IPS-18c (cell line): ENCODE measurements at regions not wholly inside any gene's neighbourhood (a gene's known extent, or its start where the extent isn't known, plus 50 kb on each side); places are given as distances from the start of the nearest gene placed in this dataset.

Source experiments
- H3K4me3 ChIP-seq: 2 replicates; pipeline ENCODE4 v1.7.0; 2013; ENCODE audit warnings: low read depth, mild to moderate bottlenecking, low read length, moderate library complexity; ENCODE audit not compliant: insufficient read depth
- H3K9me3 ChIP-seq: one replicate; pipeline ENCODE4 v1.6.1; 2013; ENCODE audit warnings: mild to moderate bottlenecking, low read length, moderate library complexity; ENCODE audit not compliant: control insufficient read depth, insufficient read depth

- Histone ChIP-seq H3K4me3 (no peak overlapping the region), H3K9me3 (no peaks in the 10 kb centered on the region)
Observed at GRCh38 chr4:60039908-60040307, 1160.2 kb upstream of the ADGRL3 start.

DNA sequence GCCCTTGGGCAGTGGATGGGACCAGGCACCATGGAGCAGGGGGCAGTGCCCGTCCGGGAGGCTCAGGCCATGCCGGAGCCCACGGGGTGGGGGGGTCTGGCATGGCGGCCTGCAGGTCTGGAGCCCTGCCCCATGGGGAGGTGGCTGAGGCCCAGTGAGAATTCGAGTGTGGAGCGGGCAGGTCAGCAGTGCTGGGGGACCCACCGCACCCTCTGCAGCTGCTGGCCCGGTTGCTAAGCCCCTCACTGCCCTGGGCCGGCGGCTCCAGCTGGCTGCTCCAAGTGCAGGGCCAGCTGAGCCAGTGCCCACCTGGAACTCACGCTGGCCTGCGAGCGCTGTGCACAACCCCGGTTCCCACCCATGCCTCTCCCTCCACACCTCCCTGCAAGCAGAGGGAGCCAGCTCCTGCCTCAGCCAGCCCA is 1157.9 kb upstream of the ADGRL3 start:
- no peak overlapping the region for H3K4me3 ChIP-seq
- no peaks in the 10 kb centered on the region for H3K9me3 ChIP-seq

DNA sequence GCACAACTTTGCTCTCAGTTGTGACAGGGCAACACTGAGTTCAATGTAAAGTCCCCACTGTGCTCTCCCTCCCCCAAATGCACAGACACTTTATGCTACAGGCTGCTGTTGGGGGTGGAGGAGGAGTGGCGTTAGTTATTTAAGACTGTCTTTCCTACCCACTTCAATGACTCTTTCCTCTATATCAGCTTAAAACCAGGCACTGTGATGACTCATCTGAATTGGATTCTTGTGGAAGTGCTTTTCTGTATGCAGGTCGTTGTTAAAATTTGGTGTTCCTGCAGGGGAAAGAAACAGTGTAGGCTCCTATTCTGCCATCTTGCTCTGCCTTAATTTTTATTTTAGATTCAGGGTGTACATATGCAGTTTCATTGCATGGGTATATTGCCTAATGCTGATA is 1157.2 kb upstream of the ADGRL3 start:
- Histone ChIP-seq H3K4me3 (no peak overlapping the region), H3K9me3 (no peaks in the 10 kb centered on the region)

- H3K4me3 ChIP-seq: no peak overlapping the region
- H3K9me3 ChIP-seq: no peaks in the 10 kb centered on the region
Observed at GRCh38 chr4:60078984-60079383, 1121.1 kb upstream of the ADGRL3 start.

DNA sequence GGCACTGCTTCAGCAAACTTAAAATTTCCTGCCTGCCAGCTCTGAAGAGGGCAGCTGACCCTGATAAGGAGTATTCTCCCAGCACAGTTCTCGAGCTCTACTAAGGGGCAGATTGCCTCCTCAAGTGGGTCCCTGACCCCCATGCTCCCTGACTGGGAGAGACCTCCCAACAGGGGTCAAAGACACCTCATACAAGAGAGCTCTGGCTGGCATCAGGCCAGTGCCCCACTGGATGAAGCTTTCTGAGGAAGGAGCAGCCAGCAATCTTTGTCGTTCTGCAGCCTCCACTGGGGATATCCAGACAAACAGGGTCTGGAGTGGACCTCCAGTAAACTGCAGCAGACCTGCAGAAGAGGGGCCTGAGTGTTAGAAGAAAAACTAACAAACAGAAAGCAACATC is 1118.3 kb upstream of the ADGRL3 start:
- H3K9me3 ChIP-seq: no peaks in the 10 kb centered on the region
- no peak overlapping the region for H3K4me3 ChIP-seq

- Histone ChIP-seq H3K9me3 (no peaks in the 10 kb centered on the region), H3K4me3 (no peak overlapping the region)
Observed at GRCh38 chr4:60088807-60089486, 1111.2 kb upstream of the ADGRL3 start.

GRCh38 chr4:60089546-60090273 is 1110.4 kb upstream of the ADGRL3 start:
- no peaks in the 10 kb centered on the region for H3K9me3 ChIP-seq
- H3K4me3 ChIP-seq: no peak overlapping the region

DNA sequence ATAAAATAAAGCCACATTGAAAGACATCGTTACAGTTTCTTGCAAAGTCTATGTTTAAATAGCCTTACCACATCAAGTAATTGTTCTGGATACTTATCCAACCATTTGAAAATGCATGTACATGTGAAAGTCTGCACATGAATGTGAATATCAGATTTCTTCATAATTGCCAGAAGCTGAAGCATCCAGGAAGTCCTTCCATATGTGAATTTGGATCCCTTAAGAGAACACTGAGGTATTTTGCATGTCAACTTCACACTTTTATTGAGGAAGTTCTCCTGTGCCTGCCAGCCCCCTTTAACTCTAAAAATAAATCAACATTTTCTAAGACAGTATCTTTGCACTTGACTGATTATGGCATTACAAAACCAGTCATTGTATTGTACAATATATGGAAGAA is 1103.5 kb upstream of the ADGRL3 start:
- H3K9me3 ChIP-seq: no peaks in the 10 kb centered on the region
- H3K4me3 ChIP-seq: no peak overlapping the region

DNA sequence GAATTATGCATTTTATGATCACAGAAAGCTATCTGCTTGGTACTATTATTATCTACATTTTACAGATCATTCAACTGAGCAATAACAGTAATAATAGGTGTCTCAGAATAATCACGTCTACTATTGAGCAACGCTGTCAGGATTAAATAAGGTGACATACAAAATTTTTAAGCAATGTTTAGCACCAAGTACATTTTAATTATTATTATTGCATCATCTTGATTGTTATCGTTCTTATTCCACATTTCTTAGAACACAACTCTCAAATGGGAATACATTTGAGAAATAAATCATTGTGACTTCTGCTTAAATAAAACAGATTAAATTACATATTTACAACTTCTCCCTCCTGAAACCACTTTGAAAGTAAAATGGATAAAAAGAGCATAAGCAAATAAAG is 1083.5 kb upstream of the ADGRL3 start:
- Histone ChIP-seq H3K4me3 (no peak overlapping the region), H3K9me3 (no peaks in the 10 kb centered on the region)

DNA sequence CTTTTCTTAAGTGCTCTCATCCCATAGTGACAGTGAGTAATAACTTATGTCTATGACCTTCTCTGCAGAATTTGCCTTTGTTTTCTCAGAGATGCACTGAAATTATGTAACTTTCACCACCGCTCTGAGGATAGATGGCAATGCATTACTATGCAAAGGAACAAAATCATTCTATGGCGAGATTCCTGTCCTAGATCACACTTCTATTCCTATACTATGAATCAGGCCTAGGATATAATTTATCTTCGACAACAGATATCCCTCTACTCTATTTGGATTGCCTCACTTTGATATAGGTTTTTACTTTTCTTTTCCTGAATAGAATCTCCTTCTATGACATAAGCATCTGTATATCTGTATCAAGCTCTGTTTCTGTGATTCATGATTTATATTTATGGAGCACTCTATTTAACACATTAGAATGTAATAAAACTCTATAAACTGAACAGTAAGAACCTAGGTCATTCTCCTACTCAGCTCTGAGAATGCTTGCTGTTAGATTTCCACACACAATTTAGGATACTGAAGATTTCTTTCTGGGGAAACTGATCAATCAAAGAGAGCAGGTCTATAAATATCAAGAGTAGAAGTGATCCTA is 1082.3 kb upstream of the ADGRL3 start:
- Histone ChIP-seq H3K4me3 (no peak overlapping the region), H3K9me3 (no peaks in the 10 kb centered on the region)

DNA sequence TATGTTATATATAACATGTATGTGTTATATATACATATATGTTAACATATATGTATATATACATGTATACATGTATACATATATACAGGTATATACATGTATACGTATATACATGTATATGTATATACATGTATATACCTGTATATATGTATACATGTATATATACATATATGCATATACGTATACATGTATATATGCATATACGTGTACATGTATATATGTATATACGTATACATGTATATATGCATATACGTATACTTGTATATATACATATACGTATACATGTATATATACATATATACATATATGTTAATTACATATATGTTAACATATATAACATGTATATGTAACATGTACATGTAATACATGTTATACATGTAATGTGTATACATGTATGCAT is 1077.3 kb upstream of the ADGRL3 start:
- no peaks in the 10 kb centered on the region for H3K9me3 ChIP-seq

GRCh38 chr4:60128888-60129287 is 1071.2 kb upstream of the ADGRL3 start:
- Histone ChIP-seq H3K9me3 (no peaks in the 10 kb centered on the region), H3K4me3 (no peak overlapping the region)

More for the DNA sequence above, 1077.3 kb upstream of the ADGRL3 start:
- H3K4me3 ChIP-seq: no peak overlapping the region

- no peaks in the 10 kb centered on the region for H3K9me3 ChIP-seq
Observed at GRCh38 chr4:60129740-60130139, 1070.4 kb upstream of the ADGRL3 start.

GRCh38 chr4:60133375-60133774 is 1066.8 kb upstream of the ADGRL3 start:
- Histone ChIP-seq H3K9me3 (no peaks in the 10 kb centered on the region), H3K4me3 (no peak overlapping the region)

More at GRCh38 chr4:60129740-60130139, 1070.4 kb upstream of the ADGRL3 start:
- H3K4me3 ChIP-seq: no peak overlapping the region

DNA sequence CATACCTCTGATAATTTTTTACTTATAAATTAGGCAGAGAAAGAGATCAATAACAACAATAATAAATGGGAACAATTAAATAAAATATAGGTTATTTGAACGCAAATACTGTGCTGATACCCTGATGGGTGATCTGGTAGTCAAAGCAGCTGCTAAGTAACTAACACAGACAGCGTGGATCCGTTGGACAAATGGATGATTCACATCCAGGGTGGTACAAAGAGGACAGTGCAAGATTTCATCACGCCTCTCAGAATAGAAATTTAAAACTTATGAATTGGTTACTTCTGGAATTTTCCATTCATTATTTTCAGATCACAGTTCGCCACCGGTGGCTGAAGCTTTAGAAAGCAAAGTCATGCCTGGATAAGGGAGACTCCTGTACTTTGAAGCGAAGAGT is 1066.0 kb upstream of the ADGRL3 start:
- Histone ChIP-seq H3K4me3 (no peak overlapping the region), H3K9me3 (no peaks in the 10 kb centered on the region)

DNA sequence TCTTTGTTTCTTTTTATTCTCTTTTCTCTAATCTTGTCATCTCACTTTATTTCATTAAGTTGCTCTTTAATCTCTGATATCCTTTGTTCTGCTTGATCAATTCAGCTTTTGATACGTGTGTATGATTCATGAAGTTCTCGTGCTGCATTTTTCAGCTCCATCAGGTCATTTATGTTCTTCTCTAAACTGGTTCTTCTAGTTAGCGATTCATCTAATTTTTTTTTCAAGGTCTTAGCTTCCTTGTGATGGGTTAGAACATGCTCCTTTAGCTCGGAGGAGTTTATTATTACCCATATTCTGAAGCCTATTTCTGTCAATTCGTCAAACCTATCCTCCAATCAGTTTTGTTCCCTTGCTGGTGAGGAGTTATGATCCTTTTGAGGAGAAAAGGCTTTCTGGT is 1045.0 kb upstream of the ADGRL3 start:
- H3K9me3 ChIP-seq: no peaks in the 10 kb centered on the region

GRCh38 chr4:60173103-60173502 is 1027.0 kb upstream of the ADGRL3 start:
- Histone ChIP-seq H3K9me3 (no peaks in the 10 kb centered on the region), H3K4me3 (no peak overlapping the region)

More for the DNA sequence above, 1045.0 kb upstream of the ADGRL3 start:
- H3K4me3 ChIP-seq: no peak overlapping the region

GRCh38 chr4:60173718-60174117 is 1026.4 kb upstream of the ADGRL3 start:
- no peaks in the 10 kb centered on the region for H3K9me3 ChIP-seq

More at GRCh38 chr4:60173718-60174117, 1026.4 kb upstream of the ADGRL3 start:
- no peak overlapping the region for H3K4me3 ChIP-seq
